Posterior cingulate gyrus (tissue), 11 donors: ENCODE measurements at regions not wholly inside any gene's neighbourhood (a gene's known extent, or its start where the extent isn't known, plus 50 kb on each side); places are given as distances from the start of the nearest gene placed in this dataset.

Experiments used
- DNase-seq, 10 donors: peaks; one replicate each; pipeline versions ENCODE4 v3.0.0 to v3.0.0-alpha.2; 2020 to 2021; ENCODE audit warnings: mixed read lengths in 3 of 10
- intact Hi-C: fragments of 100-400 bp; cut with DNase I; formaldehyde crosslinking; loops from one replicate; pipeline ENCODE4 v1.15.1; 2023

- DNase-seq: no peak
- intact Hi-C loops: no loop called here
Measured at GRCh38 chr10:124346831-124347230, 71.9 kb downstream of the OAT start.

- intact Hi-C loops: no loop called here
- DNase-seq: no peak
Measured at GRCh38 chr10:124345521-124345920, 73.2 kb downstream of the OAT start.

GRCh38 chr10:124344931-124345330, 73.8 kb downstream of the OAT start:
- intact Hi-C loops: no loop called here
- DNase-seq: no peak

GRCh38 chr10:124344266-124344590, 74.5 kb downstream of the OAT start:
- intact Hi-C loops: no loop called here
- no peak for DNase-seq

- DNase-seq: no peak
- intact Hi-C loops: no loop called here
Measured at GRCh38 chr10:124343351-124344265, 75.1 kb downstream of the OAT start.

- intact Hi-C loops: no loop called here
- DNase-seq: no peak
Measured at GRCh38 chr10:124342821-124343170, 75.9 kb downstream of the OAT start.

GRCh38 chr10:124342136-124342820, 76.4 kb downstream of the OAT start:
- intact Hi-C loops: no loop called here

GRCh38 chr10:124341768-124342135, 77.0 kb downstream of the OAT start:
- DNase-seq: no peak
- intact Hi-C loops: no loop called here

More at GRCh38 chr10:124342136-124342820, 76.4 kb downstream of the OAT start:
- DNase-seq: peak in 1 of 10 donors; percentile 73

- intact Hi-C loops: no loop called here
- no peak for DNase-seq
Measured at GRCh38 chr10:124340033-124340760, 78.5 kb downstream of the OAT start.

- no peak for DNase-seq
- intact Hi-C loops: no loop called here
Measured at GRCh38 chr10:124339119-124340032, 79.3 kb downstream of the OAT start.

GRCh38 chr10:124338276-124338925, 80.3 kb downstream of the OAT start:
- no peak for DNase-seq
- intact Hi-C loops: no loop called here

- intact Hi-C loops: no loop called here
- DNase-seq: no peak
Measured at GRCh38 chr10:124336186-124336585, 82.5 kb downstream of the OAT start.

GRCh38 chr10:124333931-124334330, 84.8 kb downstream of the OAT start:
- intact Hi-C loops: no loop called here
- no peak for DNase-seq

- intact Hi-C loops: no loop called here
Measured at GRCh38 chr10:124332426-124332825, 86.3 kb downstream of the OAT start.

GRCh38 chr10:124329941-124330340, 88.8 kb downstream of the OAT start:
- intact Hi-C loops: no loop called here
- no peak for DNase-seq

More at GRCh38 chr10:124332426-124332825, 86.3 kb downstream of the OAT start:
- no peak for DNase-seq

GRCh38 chr10:124329362-124329761, 89.4 kb downstream of the OAT start:
- intact Hi-C loops: no loop called here
- DNase-seq: no peak

- intact Hi-C loops: no loop called here
- DNase-seq: no peak
Measured at GRCh38 chr10:124328477-124329220, 90.1 kb downstream of the OAT start.

- DNase-seq: no peak
- intact Hi-C loops: no loop called here
Measured at GRCh38 chr10:124325998-124326636, 92.6 kb downstream of the OAT start.

- intact Hi-C loops: no loop called here
Measured at GRCh38 chr10:124325633-124325914, 93.1 kb downstream of the OAT start.

More at GRCh38 chr10:124325633-124325914, 93.1 kb downstream of the OAT start:
- DNase-seq: no peak
